WTC11 (cell line): ENCODE measurements at regions not wholly inside any gene's neighbourhood (a gene's known extent, or its start where the extent isn't known, plus 50 kb on each side); places are given as distances from the start of the nearest gene placed in this dataset.

Experiments used
- ATAC-seq: fragments of 200-7000 bp; cut with Tn5 transposase; 2 replicates; pipeline ENCODE4 v1.10.0; 2021; ENCODE audit warnings: mild to moderate bottlenecking, moderate library complexity
- CTCF ChIA-PET: fragments of 300-600 bp; sonication (Branson Sonifier 250); formaldehyde crosslinking; loops from one replicate; lab custom pipeline; 2021; ENCODE audit warnings: antibody characterized with exemption; lab: Charles Lee
- POLR2A ChIA-PET: fragments of 350-600 bp; sonication (Branson Sonifier 250); formaldehyde crosslinking; loops from one replicate; lab custom pipeline; 2021; ENCODE audit warnings: antibody characterized with exemption; lab: Charles Lee
- DNase-seq: peaks from one replicate; pipeline ENCODE4 v3.0.0; 2021; ENCODE audit warnings: low spot score
- H3K27ac Mint-ChIP-seq: 2 replicates; pipeline ENCODE4 v1.8.0; 2021; ENCODE audit warnings: mixed read lengths
- H3K27me3 Mint-ChIP-seq: 2 replicates; pipeline ENCODE4 v1.8.0; 2021; ENCODE audit warnings: low read depth, mild to moderate bottlenecking, moderate library complexity, mixed read lengths
- H3K36me3 Mint-ChIP-seq: 2 replicates; pipeline ENCODE4 v1.8.0; 2021; ENCODE audit warnings: mixed read lengths
- H3K4me1 Mint-ChIP-seq: 2 replicates; pipeline ENCODE4 v1.8.0; 2022; ENCODE audit warnings: mixed read lengths
- H3K4me3 Mint-ChIP-seq: 2 replicates; pipeline ENCODE4 v1.8.0; 2021; ENCODE audit warnings: mild to moderate bottlenecking, moderate library complexity, mixed read lengths
- H3K9me3 Mint-ChIP-seq: 2 replicates; pipeline ENCODE4 v1.8.0; 2021; ENCODE audit warnings: mixed read lengths
- ATF1 ChIP-seq: sonication (generic); formaldehyde crosslinking; IDR thresholded peaks from 2 replicates; pipeline ENCODE4 v1.8.1; 2023; ENCODE audit warnings: mild to moderate bottlenecking, moderate library complexity, missing genetic modification reagents
- ATF2 ChIP-seq: sonication (generic); formaldehyde crosslinking; IDR thresholded peaks from 2 replicates; pipeline ENCODE4 v1.8.1; 2022; ENCODE audit warnings: low read depth, missing genetic modification reagents, borderline replicate concordance
- ATF3 ChIP-seq: sonication (generic); formaldehyde crosslinking; conservative IDR thresholded peaks from 2 replicates; pipeline ENCODE4 v1.8.1; 2022; ENCODE audit warnings: mild to moderate bottlenecking, missing genetic modification reagents
- CREM ChIP-seq: sonication (generic); formaldehyde crosslinking; IDR thresholded peaks from 2 replicates; pipeline ENCODE4 v1.8.1; 2022; ENCODE audit warnings: mild to moderate bottlenecking, missing genetic modification reagents, moderate library complexity
- ELF4 ChIP-seq: sonication (generic); formaldehyde crosslinking; IDR thresholded peaks from 2 replicates; pipeline ENCODE4 v1.8.1; 2022; ENCODE audit warnings: low read depth, mild to moderate bottlenecking, moderate library complexity, missing genetic modification reagents
- ESRRA ChIP-seq: sonication (generic); formaldehyde crosslinking; IDR thresholded peaks from 2 replicates; pipeline ENCODE4 v1.8.1; 2022; ENCODE audit warnings: mild to moderate bottlenecking, missing genetic modification reagents, borderline replicate concordance
- FOXJ3 ChIP-seq: sonication (generic); formaldehyde crosslinking; IDR thresholded peaks from 2 replicates; pipeline ENCODE4 v1.9.0; 2021; ENCODE audit warnings: missing genetic modification reagents, mild to moderate bottlenecking, borderline replicate concordance
- FOXP4 ChIP-seq: sonication (generic); formaldehyde crosslinking; IDR thresholded peaks from 2 replicates; pipeline ENCODE4 v1.8.0; 2022; ENCODE audit warnings: mild to moderate bottlenecking, missing genetic modification reagents
- GRHL2 ChIP-seq: fragments of 250-450 bp; sonication (Bioruptor Pico); IDR thresholded peaks from 2 replicates; pipeline ENCODE4 v1.8.0; 2022; ENCODE audit warnings: mild to moderate bottlenecking, moderate library complexity; ENCODE audit not compliant: insufficient replicate concordance, severe bottlenecking
- MAX ChIP-seq: sonication (generic); formaldehyde crosslinking; IDR thresholded peaks from 2 replicates; pipeline ENCODE4 v1.8.0; 2022; ENCODE audit warnings: mild to moderate bottlenecking, missing genetic modification reagents
- MYBL2 ChIP-seq: sonication (generic); formaldehyde crosslinking; IDR thresholded peaks from 2 replicates; pipeline ENCODE4 v1.8.1; 2023; ENCODE audit warnings: mild to moderate bottlenecking, moderate library complexity, missing genetic modification reagents
- NFATC4 ChIP-seq: fragments of 250-450 bp; sonication (Bioruptor Pico); IDR thresholded peaks from 2 replicates; pipeline ENCODE4 v1.9.0; 2021; ENCODE audit warnings: mild to moderate bottlenecking
- NR1H2 ChIP-seq: sonication (generic); formaldehyde crosslinking; IDR thresholded peaks from 2 replicates; pipeline ENCODE4 v1.9.0; 2021; ENCODE audit warnings: mild to moderate bottlenecking, moderate library complexity, missing genetic modification reagents
- OVOL2 ChIP-seq: fragments of 250-450 bp; sonication (Bioruptor Pico); IDR thresholded peaks from 2 replicates; pipeline ENCODE4 v1.9.0; 2021; ENCODE audit warnings: mild to moderate bottlenecking, borderline replicate concordance
- SP1 ChIP-seq: sonication (generic); formaldehyde crosslinking; conservative IDR thresholded peaks from 2 replicates; pipeline ENCODE4 v1.8.1; 2022; ENCODE audit warnings: missing genetic modification reagents
- TEAD1 ChIP-seq: sonication (generic); formaldehyde crosslinking; IDR thresholded peaks from 2 replicates; pipeline ENCODE4 v1.8.0; 2022; ENCODE audit warnings: mild to moderate bottlenecking, missing genetic modification reagents
- ZNF121 ChIP-seq: sonication (generic); formaldehyde crosslinking; IDR thresholded peaks from 2 replicates; pipeline ENCODE4 v1.8.0; 2023; ENCODE audit warnings: missing genetic modification reagents
- ZNF138 ChIP-seq: sonication (generic); formaldehyde crosslinking; conservative IDR thresholded peaks from 2 replicates; pipeline ENCODE4 v1.8.1; 2022; ENCODE audit warnings: mild to moderate bottlenecking, moderate library complexity, missing genetic modification reagents
- ZNF396 ChIP-seq: fragments of 250-450 bp; sonication (Bioruptor Pico); IDR thresholded peaks from 2 replicates; pipeline ENCODE4 v1.8.0; 2021; ENCODE audit warnings: mild to moderate bottlenecking, moderate library complexity, borderline replicate concordance
- ZNF532 ChIP-seq: fragments of 250-450 bp; sonication (Bioruptor Pico); IDR thresholded peaks from 2 replicates; pipeline ENCODE4 v1.9.0; 2021; ENCODE audit warnings: mild to moderate bottlenecking, borderline replicate concordance

GRCh38 chr5:124337996-124338395 lies 408.4 kb downstream of the ZNF608 start:
- no peak for TF ChIP-seq FOXP4 (CRISPR knock-in tag)
- TF ChIP-seq ZNF121 (CRISPR knock-in tag), result no peak
- TF ChIP-seq ELF4 (CRISPR knock-in tag), result no peak
- no peak for TF ChIP-seq FOXJ3 (CRISPR knock-in tag)
- TF ChIP-seq ATF2, result no peak
- TF ChIP-seq ZNF396 (CRISPR knock-in tag), result no peak
- TF ChIP-seq ZNF138 (CRISPR knock-in tag), result no peak
- TF ChIP-seq CREM (CRISPR knock-in tag), result no peak
- no peak for TF ChIP-seq MYBL2 (CRISPR knock-in tag)
- no peak for TF ChIP-seq MAX (CRISPR knock-in tag)
- TF ChIP-seq GRHL2, result no peak
- no peak for TF ChIP-seq ATF1
- TF ChIP-seq ESRRA (CRISPR knock-in tag), result no peak
- no peak for TF ChIP-seq ATF3 (CRISPR knock-in tag)
- TF ChIP-seq ZNF532 (CRISPR knock-in tag), result no peak
- no peak for TF ChIP-seq SP1 (CRISPR knock-in tag)
- TF ChIP-seq NFATC4 (CRISPR knock-in tag), result no peak
- no peak for TF ChIP-seq TEAD1
- TF ChIP-seq OVOL2 (CRISPR knock-in tag), result no peak
- TF ChIP-seq NR1H2 (CRISPR knock-in tag), result no peak
- CTCF ChIA-PET, result no interaction called here
- POLR2A ChIA-PET, result no interaction called here
- Mint-ChIP-seq H3K27ac (no peak overlapping the region), H3K36me3 (peaks cover 8% of the 10 kb centered on the region), H3K4me1 (no peaks in the 10 kb centered on the region), H3K9me3 (peaks cover 20% of the 10 kb centered on the region), H3K27me3 (no peaks in the 10 kb centered on the region; the same call in 1 of the 2 replicates), H3K4me3 (no peak overlapping the region)
- no peak for DNase-seq
- no peak for ATAC-seq
